ENCODE measurements at regions not wholly inside any gene's neighbourhood (a gene's known extent, or its start where the extent isn't known, plus 50 kb on each side); places are given as distances from the start of the nearest gene placed in this dataset.

DNA sequence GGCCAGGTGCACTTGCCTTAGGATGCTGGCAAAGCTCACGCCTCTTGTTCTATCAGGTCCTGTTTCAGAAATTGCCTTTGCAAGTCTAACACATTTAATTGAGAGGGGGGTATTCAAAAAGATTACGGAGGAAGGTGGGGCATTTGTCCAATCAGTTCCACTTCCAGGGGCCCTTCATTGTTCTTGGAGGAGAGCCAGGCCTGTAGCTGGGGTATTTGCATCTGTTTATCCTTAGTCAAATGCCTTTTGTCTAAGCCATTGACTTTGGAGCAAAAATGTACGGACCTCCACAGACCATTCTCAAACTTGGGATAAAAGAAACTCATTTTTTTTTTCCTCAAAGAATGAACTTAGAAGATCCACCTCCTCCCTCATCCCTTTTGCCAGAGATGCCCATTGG, 582.0 kb downstream of the BCL11B start:
- POLR2A ChIA-PET (ENCODE audit: unreplicated experiment), result no interaction called here
- BruUV-seq (replicated peaks), result no TSS peak
- Histone ChIP-seq H3K9me3 (ENCODE audit: control insufficient read depth, insufficient read depth, low read length) (peaks cover 39% of the 10 kb centered on the region), H2BK20ac (ENCODE audit: low read depth, low read length) (no peak overlapping the region), H3K18ac (ENCODE audit: low read depth, low read length) (no peak overlapping the region), H2AK9ac (replicated peaks; ENCODE audit: low read depth, low read length, poor library complexity) (no peak overlapping the region), H4K8ac (ENCODE audit: low read depth in 2 of 2, low read length in 2 of 2) (no peak overlapping the region), H2AFZ (replicated peaks; ENCODE audit: low read length, poor library complexity) (no peak overlapping the region), H3K4me2 (ENCODE audit: low read depth, low read length) (no peak overlapping the region), H4K5ac (ENCODE audit: low read depth, low read length) (no peak overlapping the region), H3K4ac (ENCODE audit: low read depth, low read length) (no peak overlapping the region), H3K9me1 (ENCODE audit: insufficient read depth, low read length) (no peaks in the 10 kb centered on the region), H3K4me3 (ENCODE audit: insufficient read depth, low read depth, low read length) (no peak overlapping the region), H3K36me3 (ENCODE audit: control insufficient read depth, insufficient read depth, low read length) (no peaks in the 10 kb centered on the region), H3K4me1 (ENCODE audit: control insufficient read depth, insufficient read depth, low read length) (no peaks in the 10 kb centered on the region), H3K56ac (ENCODE audit: extremely low read depth, insufficient read depth, low read length) (no peak overlapping the region), H2BK15ac (ENCODE audit: low read depth, low read length) (no peak overlapping the region), H3K79me1 (ENCODE audit: low read depth in 1 of 2, low read length in 2 of 2) (no peaks in the 10 kb centered on the region), H3K14ac (replicated peaks; ENCODE audit: low read depth, low read length) (no peak overlapping the region), H3K9ac (ENCODE audit: low read depth, low read length) (no peak overlapping the region), H4K91ac (ENCODE audit: insufficient read depth, low read depth, low read length) (no peak overlapping the region), H2BK5ac (ENCODE audit: low read depth, low read length, poor library complexity, severe bottlenecking) (no peak overlapping the region), H3K23ac (ENCODE audit: low read depth, low read length) (no peak overlapping the region), H4K20me1 (ENCODE audit: insufficient read depth, low read length) (no peaks in the 10 kb centered on the region), H3K27me3 (ENCODE audit: control insufficient read depth, insufficient read depth, low read length) (no peaks in the 10 kb centered on the region), H3K27ac (ENCODE audit: insufficient read depth, low read length) (no peak overlapping the region), H2BK120ac (ENCODE audit: low read depth, low read length) (no peak overlapping the region), H2AK5ac (ENCODE audit: low read depth, low read length) (no peak overlapping the region)
- CTCF ChIA-PET, result no interaction called here
- dilution Hi-C loops (cut with HindIII; ENCODE audit: low sequenced_read_pairs, unreplicated experiment), result no loop called here
- ATAC-seq (ENCODE audit: low read depth) (no peak), DNase-seq (no peak)
- WGBS, 2 experiments (ENCODE audit: extremely low coverage in 2 of 2, insufficient read length in 1 of 2), result no CpG with 5 or more reads among the region's 3 CpGs
- in situ Hi-C loops (cut with MboI; ENCODE audit: low sequenced_read_pairs), result no loop called here
- intact Hi-C loops (cut with micrococcal nuclease), result loop anchor here (5.0 kb wide), 1 partner anchor 823 kb away; no protein-coding TSS in a partner anchor
- TF ChIP-seq RFX5 (IDR thresholded peaks at IDR 0.05; ENCODE audit: low read depth, low read length), result no peak

Measured in IMR-90 (cell line).